PC-9 (cell line): ENCODE measurements at regions not wholly inside any gene's neighbourhood (a gene's known extent, or its start where the extent isn't known, plus 50 kb on each side); places are given as distances from the start of the nearest gene placed in this dataset.
"Not testable (repeated sequence)": the region's sequence is repeated elsewhere in the genome, so short reads cannot be mapped to it uniquely, and the experiment has no call there.

ENCODE experiments used
- CTCF ChIP-seq: fragments of 200-600 bp; sonication (generic); conservative IDR thresholded peaks from 2 replicates; pipeline ENCODE4 v1.6.1; 2017; ENCODE audit warnings: mixed run types, antibody characterized with exemption, mild to moderate bottlenecking, moderate library complexity
- EZH2 ChIP-seq: fragments of 200-600 bp; sonication (generic); IDR thresholded peaks from 2 replicates; pipeline ENCODE4 v1.8.0; 2017; ENCODE audit warnings: antibody characterized with exemption, low read depth

GRCh38 chrX:1863995-1864394 lies 249.1 kb downstream of the ASMT start:
- TF ChIP-seq CTCF, EZH2: not testable (repeated sequence)
